H1 (cell line): ENCODE measurements at regions not wholly inside any gene's neighbourhood (a gene's known extent, or its start where the extent isn't known, plus 50 kb on each side); places are given as distances from the start of the nearest gene placed in this dataset.

Source experiments
- CTCF ChIA-PET: fragments of 300-600 bp; sonication (Branson Sonifier 250); formaldehyde crosslinking; loops from one replicate; lab custom pipeline; 2021; ENCODE audit not compliant: partially characterized antibody; lab: Charles Lee
- POLR2A ChIA-PET: fragments of 300-600 bp; sonication (Branson Sonifier 250); formaldehyde crosslinking; loops from one replicate; lab custom pipeline; 2021; ENCODE audit warnings: inconsistent platforms; ENCODE audit not compliant: partially characterized antibody; lab: Charles Lee
- DNase-seq, 2 experiments: peaks; one replicate each; pipeline versions ENCODE4 v3.0.0 to v3.0.0-alpha.2; 2010 to 2022; ENCODE audit warnings: low spot score in 2 of 2, low read depth in 1 of 2, mixed read lengths in 1 of 2
- FAIRE-seq: peaks from 2 replicates; lab custom pipeline; 2011; peaks lifted over from hg19 to GRCh38; lab: Jason Lieb, UNC
- H2AFZ ChIP-seq: 2 replicates; pipeline ENCODE4 v1.8.1; 2012; ENCODE audit warnings: low read length, inconsistent platforms
- H2AK5ac ChIP-seq: 2 replicates; pipeline ENCODE4 v1.6.1; 2013; ENCODE audit warnings: low read depth, low read length
- H2BK120ac ChIP-seq: replicated peaks from 2 replicates; pipeline ENCODE3; 2013; ENCODE audit warnings: low read depth, low read length, inconsistent platforms
- H2BK12ac ChIP-seq: 2 replicates; pipeline ENCODE4 v1.6.1; 2013; ENCODE audit warnings: low read depth, low read length
- H2BK15ac ChIP-seq: 2 replicates; pipeline ENCODE4 v1.6.1; 2013; ENCODE audit warnings: low read length
- H2BK20ac ChIP-seq: 2 replicates; pipeline ENCODE4 v1.6.1; 2013; ENCODE audit warnings: low read length
- H2BK5ac ChIP-seq: 2 replicates; pipeline ENCODE4 v1.6.1; 2013; ENCODE audit warnings: low read depth, low read length
- H3K14ac ChIP-seq: 2 replicates; pipeline ENCODE4 v1.6.1; 2013; ENCODE audit warnings: inconsistent platforms; ENCODE audit not compliant: insufficient read length
- H3K18ac ChIP-seq: 2 replicates; pipeline ENCODE4 v1.6.1; 2013; ENCODE audit warnings: low read length; ENCODE audit errors: extremely low read depth
- H3K23ac ChIP-seq: 2 replicates; pipeline ENCODE4 v1.6.1; 2013; ENCODE audit warnings: inconsistent platforms; ENCODE audit not compliant: insufficient read length
- H3K23me2 ChIP-seq: 2 replicates; pipeline ENCODE4 v1.6.1; 2013; ENCODE audit warnings: low read depth, low read length
- H3K27ac ChIP-seq: 2 replicates; pipeline ENCODE4 v1.6.1; 2011; ENCODE audit warnings: low read depth, low read length, inconsistent platforms
- H3K27me3 ChIP-seq, 4 experiments: replicated peaks in 1 of 4; 1 replicate in 1 of 4; 2 replicates in 3 of 4; pipeline versions ENCODE4 v1.6.1 to v1.8.1; 2011 to 2013; ENCODE audit warnings: low read length in 3 of 4, mild to moderate bottlenecking in 3 of 4, inconsistent platforms in 2 of 4, mixed read lengths in 2 of 4, moderate library complexity in 1 of 4; ENCODE audit not compliant: control insufficient read depth in 3 of 4, insufficient read depth in 3 of 4; ENCODE audit errors: extremely low read depth in 1 of 4
- H3K36me3 ChIP-seq, 4 experiments: 2 replicates each; pipeline versions ENCODE4 v1.6.1 to v1.8.1; 2011 to 2013; ENCODE audit warnings: mild to moderate bottlenecking in 4 of 4, low read length in 3 of 4, moderate library complexity in 2 of 4, control low read depth in 1 of 4, inconsistent platforms in 1 of 4; ENCODE audit not compliant: insufficient read depth in 4 of 4, control insufficient read depth in 2 of 4
- H3K4ac ChIP-seq: replicated peaks from 2 replicates; pipeline ENCODE3; 2013; ENCODE audit warnings: low read length, low read depth, mixed read lengths, inconsistent platforms; ENCODE audit not compliant: insufficient read length
- H3K4me1 ChIP-seq, 4 experiments: replicated peaks in 1 of 4; 1 replicate in 1 of 4; 2 replicates in 3 of 4; pipeline versions ENCODE4 v1.6.1 to v1.8.1; 2011 to 2013; ENCODE audit warnings: low read length in 3 of 4, inconsistent platforms in 2 of 4, mixed read lengths in 1 of 4; ENCODE audit not compliant: insufficient read depth in 4 of 4, control insufficient read depth in 3 of 4
- H3K4me2 ChIP-seq, 2 experiments: 2 replicates each; pipeline versions ENCODE4 v1.6.1 to v1.8.1; 2011 to 2013; ENCODE audit warnings: low read depth in 2 of 2, low read length in 2 of 2, control low read depth in 1 of 2, inconsistent platforms in 1 of 2, mild to moderate bottlenecking in 1 of 2; ENCODE audit not compliant: insufficient read depth in 1 of 2
- H3K4me3 ChIP-seq, 4 experiments: fragments of 200-600, 300-600 bp in 1 of 4; sonication (generic), shearing (Covaris generic), sonication (Bioruptor Twin) in 1 of 4; 2 replicates each; pipeline versions ENCODE4 v1.5.1 to v1.8.1; 2011 to 2016; ENCODE audit warnings: low read length in 4 of 4, low read depth in 3 of 4, control low read depth in 2 of 4, inconsistent platforms in 2 of 4, mild to moderate bottlenecking in 2 of 4, mixed read lengths in 1 of 4, moderate library complexity in 1 of 4; ENCODE audit not compliant: insufficient read depth in 2 of 4; ENCODE audit errors: extremely low read depth in 1 of 4
- H3K56ac ChIP-seq: replicated peaks from 2 replicates; pipeline ENCODE3; 2013; ENCODE audit warnings: low read depth, mild to moderate bottlenecking, mixed read lengths, low read length, inconsistent platforms; ENCODE audit not compliant: insufficient read length
- H3K79me1 ChIP-seq: 2 replicates; pipeline ENCODE4 v1.6.1; 2013; ENCODE audit warnings: low read depth, low read length, control low read depth
- H3K79me2 ChIP-seq, 2 experiments: 2 replicates each; pipeline versions ENCODE4 v1.6.1 to v1.8.1; 2012 to 2013; ENCODE audit warnings: low read length in 2 of 2, mild to moderate bottlenecking in 2 of 2, inconsistent platforms in 1 of 2; ENCODE audit not compliant: insufficient read depth in 2 of 2, control insufficient read depth in 1 of 2
- H3K9ac ChIP-seq, 4 experiments: replicated peaks in 1 of 4; 1 replicate in 1 of 4; 2 replicates in 3 of 4; pipeline versions ENCODE4 v1.6.1 to v1.8.1; 2011 to 2013; ENCODE audit warnings: low read depth in 3 of 4, low read length in 3 of 4, control low read depth in 2 of 4, mild to moderate bottlenecking in 2 of 4, moderate library complexity in 2 of 4, inconsistent platforms in 1 of 4; ENCODE audit errors: extremely low read depth in 1 of 4
- H3K9me3 ChIP-seq, 2 experiments: 2 replicates each; pipeline versions ENCODE4 v1.6.1 to v1.8.1; 2012 to 2013; ENCODE audit warnings: mild to moderate bottlenecking in 2 of 2, moderate library complexity in 2 of 2, control low read depth in 1 of 2, inconsistent platforms in 1 of 2, low read depth in 1 of 2, low read length in 1 of 2, mixed read lengths in 1 of 2; ENCODE audit not compliant: insufficient read depth in 2 of 2
- H4K20me1 ChIP-seq, 2 experiments: replicated peaks in 1 of 2; 2 replicates each; pipeline versions ENCODE3 to v1.8.1; 2011 to 2013; ENCODE audit warnings: inconsistent platforms in 2 of 2, low read length in 2 of 2, mild to moderate bottlenecking in 1 of 2; ENCODE audit not compliant: insufficient read depth in 2 of 2, control insufficient read depth in 1 of 2
- H4K5ac ChIP-seq: 2 replicates; pipeline ENCODE4 v1.6.1; 2013; ENCODE audit warnings: low read length, low read depth, mixed read lengths, inconsistent platforms; ENCODE audit not compliant: insufficient read length
- H4K8ac ChIP-seq: 2 replicates; pipeline ENCODE4 v1.8.0; 2013; ENCODE audit warnings: mild to moderate bottlenecking, moderate library complexity, low read length, inconsistent platforms; ENCODE audit not compliant: insufficient read depth; ENCODE audit errors: extremely low read depth
- H4K91ac ChIP-seq: replicated peaks from 2 replicates; pipeline ENCODE3; 2013; ENCODE audit warnings: low read length, mixed read lengths, inconsistent platforms; ENCODE audit not compliant: insufficient read length
- WGBS, 2 experiments: shearing (Covaris generic) in 1 of 2; methylation state at CpG; one replicate each; pipeline versions ENCODE4 v1.1.6 to v1.1.7; 2013 to 2015; ENCODE audit warnings: low lambda C conversion rate in 2 of 2, mixed read lengths in 2 of 2, inconsistent platforms in 1 of 2, low coverage in 1 of 2, missing lambda C conversion rate in 1 of 2; ENCODE audit not compliant: insufficient replicate concordance in 2 of 2, insufficient coverage in 1 of 2, insufficient read length in 1 of 2; ENCODE audit errors: extremely low coverage in 1 of 2, missing lambda C conversion rate in 1 of 2; 5-methylcytosine and 5-hydroxymethylcytosine counted together

DNA sequence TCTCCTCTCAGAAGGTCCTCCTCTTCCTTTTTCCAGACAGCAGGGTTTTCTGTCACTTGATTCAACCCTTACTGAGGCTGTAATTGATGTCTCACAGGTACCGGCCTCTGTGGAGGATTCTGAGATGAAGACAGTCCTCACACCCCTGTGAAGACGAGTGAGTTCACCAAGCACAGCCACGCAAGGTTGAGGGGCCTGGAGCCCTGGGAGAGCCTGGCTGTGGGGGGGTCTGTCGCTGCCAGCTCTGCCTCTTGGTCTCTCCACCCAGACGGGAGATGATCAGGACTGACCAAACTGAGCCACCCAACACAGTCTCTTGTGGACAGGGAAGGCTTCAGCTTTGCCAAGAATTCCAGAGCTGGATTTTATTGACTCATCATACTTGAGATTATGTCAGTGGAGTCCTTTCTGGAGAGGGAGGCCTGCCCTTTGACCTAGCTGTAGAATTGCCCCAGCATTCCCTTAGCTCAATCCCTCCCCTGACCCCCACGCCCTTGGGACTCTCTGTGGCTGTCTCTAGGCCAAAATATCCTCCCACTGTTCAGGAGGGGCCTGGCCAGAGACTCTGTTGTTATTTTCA is 51.1 kb upstream of the CRHR1 start:
- no peak overlapping the region for H4K91ac ChIP-seq
- no peaks in the 10 kb centered on the region for H3K4me1 ChIP-seq
- H2BK5ac ChIP-seq = no peak overlapping the region
- CTCF ChIA-PET = interaction anchor here (1.2 to 6.6 kb wide), 5 partner anchors 12 to 116 kb away, joined by 3 to 38 read pairs (median 6); no protein-coding TSS in a partner anchor
- no peak overlapping the region for H2AK5ac ChIP-seq
- no peak overlapping the region for H2BK12ac ChIP-seq
- peaks cover 0 to 3% (median under 1%) of the 10 kb centered on the region in 4 experiments; a peak in 3 of 7 replicates for H3K27me3 ChIP-seq
- H3K14ac ChIP-seq = no peak overlapping the region
- no peak overlapping the region for H3K9ac ChIP-seq
- no peaks in the 10 kb centered on the region for H3K79me2 ChIP-seq
- H3K4me3 ChIP-seq = no peak overlapping the region
- H2BK20ac ChIP-seq = no peak overlapping the region
- H3K9me3 ChIP-seq = 0 out of 4 replicates have a peak, but pooled peaks cover 3% of the 10 kb centered on the region in 2 experiments
- H3K4me2 ChIP-seq = no peak overlapping the region
- no peak overlapping the region for H3K56ac ChIP-seq
- POLR2A ChIA-PET = no interaction called here
- FAIRE-seq (no peak), DNase-seq (no peak)
- H3K23me2 ChIP-seq = no peaks in the 10 kb centered on the region
- H3K79me1 ChIP-seq = no peaks in the 10 kb centered on the region
- no peak overlapping the region for H3K23ac ChIP-seq
- no peaks in the 10 kb centered on the region for H4K20me1 ChIP-seq
- no peak overlapping the region for H3K27ac ChIP-seq
- no peak overlapping the region for H2BK15ac ChIP-seq
- 83% methylated on average over 5 of the region's 6 CpGs; no CpG with 5 or more reads in 1 of the 2 experiments for WGBS, 2 experiments
- no peak overlapping the region for H4K8ac ChIP-seq
- no peak overlapping the region for H4K5ac ChIP-seq
- no peak overlapping the region for H2BK120ac ChIP-seq
- H3K4ac ChIP-seq = no peak overlapping the region
- H3K18ac ChIP-seq = no peak overlapping the region
- no peaks in the 10 kb centered on the region for H3K36me3 ChIP-seq
- H2AFZ ChIP-seq = no peak overlapping the region
